M059J (cell line): ENCODE measurements at regions not wholly inside any gene's neighbourhood (a gene's known extent, or its start where the extent isn't known, plus 50 kb on each side); places are given as distances from the start of the nearest gene placed in this dataset.
"Not testable (repeated sequence)": the region's sequence is repeated elsewhere in the genome, so short reads cannot be mapped to it uniquely, and the experiment has no call there.

Source experiments
- DNase-seq: peaks from one replicate; pipeline ENCODE4 v3.0.0-alpha.2; 2012; ENCODE audit warnings: low read depth

DNA sequence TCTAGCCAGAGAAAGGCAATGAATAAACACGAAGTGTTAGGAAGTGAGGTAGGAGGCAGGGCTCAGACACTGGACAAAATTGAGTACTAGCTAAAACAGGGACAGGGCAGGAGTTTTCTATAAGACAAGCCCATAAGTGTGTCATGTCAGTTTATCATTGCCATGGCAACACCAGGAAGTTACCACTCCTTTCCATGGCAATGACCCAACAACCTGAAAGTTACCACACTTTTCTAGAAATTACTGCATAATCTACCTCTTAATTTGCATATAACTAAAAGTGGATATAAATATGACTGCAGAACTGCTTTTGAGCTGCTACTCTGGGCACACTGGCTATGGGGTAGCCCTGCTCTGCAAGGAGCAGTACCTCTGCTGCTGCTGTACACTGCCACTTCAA lies 442.5 kb upstream of the COX7C start:
- peak; percentile 1 for DNase-seq

DNA sequence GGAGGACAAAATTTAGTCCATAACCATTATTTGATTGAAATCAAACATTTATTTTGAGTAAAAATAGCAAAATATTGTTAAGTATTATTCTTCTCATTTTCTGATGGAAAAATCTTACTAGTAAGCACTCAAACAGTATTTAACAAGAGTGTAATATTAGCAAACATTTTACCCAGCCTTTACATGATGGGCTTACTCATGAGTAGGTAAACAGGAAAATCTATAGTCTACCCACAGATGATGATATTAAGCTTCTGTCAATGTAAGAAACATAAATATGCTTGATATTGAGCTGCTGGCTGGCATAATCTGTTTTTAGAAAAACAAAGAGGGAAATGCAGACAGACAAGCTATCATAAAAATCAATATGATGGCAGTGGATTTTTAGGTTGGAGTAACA lies 418.5 kb upstream of the COX7C start:
- DNase-seq, result no peak

DNA sequence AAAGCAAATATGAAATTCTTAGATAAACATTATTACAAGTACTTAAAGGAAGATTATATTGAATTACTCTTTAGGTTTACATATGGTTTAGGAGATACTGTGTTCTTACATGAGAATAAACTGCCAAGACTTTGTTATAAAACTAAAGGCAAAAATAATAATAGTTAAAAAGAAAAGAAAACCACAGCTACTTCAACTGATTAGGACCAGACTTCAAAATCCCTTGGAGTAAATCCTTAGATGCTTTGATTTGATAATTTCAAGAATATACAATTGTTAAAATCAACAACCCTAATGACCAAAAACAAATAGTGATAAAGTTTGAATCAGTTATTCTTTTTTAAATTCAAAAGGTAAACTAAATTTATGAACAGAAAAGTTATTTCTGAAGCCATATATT lies 389.6 kb upstream of the COX7C start:
- no peak for DNase-seq

DNA sequence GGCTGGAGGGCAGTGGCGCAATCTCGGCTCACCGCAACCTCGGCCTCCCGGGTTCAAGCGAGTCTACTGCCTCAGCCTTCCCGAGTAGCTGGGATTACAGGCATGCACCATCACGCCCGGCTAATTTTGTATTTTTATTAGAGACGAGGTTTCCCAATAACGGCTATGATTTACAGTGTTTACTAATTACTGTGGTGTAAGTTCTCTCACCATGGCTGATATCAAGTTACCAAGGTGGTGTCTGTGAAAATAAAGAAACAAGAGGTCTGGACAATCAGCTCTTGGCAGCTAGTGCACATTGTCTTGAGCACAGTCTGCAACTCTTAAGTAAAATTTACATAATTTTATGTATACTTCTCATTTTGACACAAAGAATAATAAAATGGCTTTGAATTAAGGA lies 385.5 kb upstream of the COX7C start:
- no peak for DNase-seq

DNA sequence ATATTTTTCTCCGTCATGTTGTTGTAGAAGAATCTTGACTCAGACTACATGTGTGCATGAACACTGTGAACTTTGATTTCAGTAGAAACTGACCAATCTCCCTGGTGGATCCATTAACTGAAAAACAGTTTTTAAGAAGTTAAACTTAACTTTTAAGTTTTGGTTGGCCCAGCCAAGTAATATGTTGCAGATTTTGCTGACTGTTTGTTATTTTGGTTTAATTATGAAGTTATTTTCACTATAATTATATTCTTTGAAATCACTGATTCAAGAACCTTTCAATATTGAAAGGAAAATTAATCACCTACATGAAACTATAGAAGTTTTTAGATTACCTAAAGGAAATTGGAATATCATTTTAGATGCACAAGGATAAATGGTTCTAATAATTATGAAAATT lies 373.6 kb upstream of the COX7C start:
- DNase-seq, result no peak

DNA sequence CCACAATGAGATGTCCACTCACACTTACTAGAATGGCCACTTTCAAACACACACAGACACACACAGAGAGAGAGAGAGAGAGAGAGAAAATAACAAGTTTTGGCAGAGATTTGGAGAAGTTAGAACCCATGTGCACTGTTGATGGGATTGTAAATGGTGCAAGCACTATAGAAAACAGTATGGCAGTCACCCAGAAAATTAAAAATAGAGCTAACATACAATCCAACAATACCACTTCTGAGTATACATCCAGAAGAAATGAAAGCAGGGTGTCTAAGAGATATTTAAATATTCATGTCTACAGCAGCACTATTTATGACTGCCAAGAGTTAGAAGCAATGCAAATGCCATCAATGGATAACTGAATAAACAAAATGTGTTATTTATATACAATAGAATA lies 359.9 kb upstream of the COX7C start:
- DNase-seq, result no peak

DNA sequence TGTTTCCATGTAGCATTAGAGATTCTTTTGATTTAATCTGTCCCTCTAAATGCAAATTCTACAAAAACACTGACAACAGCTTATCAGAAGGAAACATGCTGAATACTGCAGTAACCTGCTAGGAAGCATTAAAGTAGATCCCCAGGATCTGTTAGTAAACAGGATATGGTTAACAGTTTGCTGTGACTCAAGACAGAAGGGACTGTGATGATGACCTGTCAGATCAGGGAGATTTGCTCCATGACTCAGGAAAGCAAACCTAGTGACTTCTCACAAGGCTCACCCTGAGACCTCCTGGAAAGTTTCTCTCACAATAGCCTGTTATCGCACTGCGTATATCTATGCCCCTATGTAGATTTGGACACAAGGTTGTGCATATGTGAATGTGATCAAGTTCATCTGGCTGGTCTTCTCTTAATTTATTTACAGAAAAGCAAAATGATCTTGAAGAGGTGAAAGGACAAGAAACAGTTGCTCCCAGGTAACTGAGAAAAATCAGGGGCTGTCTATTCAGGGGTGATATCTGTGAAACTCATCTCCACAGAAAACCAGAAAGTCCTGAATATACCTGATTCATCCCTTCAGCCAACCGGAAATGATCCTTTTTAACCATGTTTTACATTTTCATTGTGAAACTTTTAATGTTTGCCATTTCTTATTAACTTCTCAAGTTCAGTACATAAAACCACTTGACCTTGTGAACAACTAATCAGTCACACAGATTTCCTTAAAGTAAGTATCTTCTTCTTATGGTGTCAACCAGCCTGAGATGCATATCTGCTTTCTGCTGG lies 333.1 kb upstream of the COX7C start:
- not testable (repeated sequence) for DNase-seq

DNA sequence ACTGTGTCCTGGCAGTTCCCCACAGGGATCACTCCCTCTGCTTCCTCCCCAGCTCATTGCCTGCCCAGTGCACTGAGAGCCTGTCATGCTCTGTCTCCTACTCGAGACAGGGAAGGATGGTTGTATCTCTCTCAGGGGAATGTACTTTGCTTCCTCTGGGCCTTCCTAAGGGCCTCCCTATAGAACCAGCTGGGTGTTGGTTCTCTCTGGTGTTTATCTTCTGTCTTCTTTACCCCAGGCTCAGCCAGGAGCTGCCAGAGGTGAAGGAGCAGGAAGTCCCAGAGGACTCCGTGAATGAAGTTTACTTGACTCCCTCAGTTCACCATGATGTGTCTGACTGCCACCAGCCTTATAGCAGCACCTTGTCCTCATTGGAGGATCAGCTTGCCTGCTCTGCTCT lies 330.3 kb upstream of the COX7C start:
- not testable (repeated sequence) for DNase-seq

DNA sequence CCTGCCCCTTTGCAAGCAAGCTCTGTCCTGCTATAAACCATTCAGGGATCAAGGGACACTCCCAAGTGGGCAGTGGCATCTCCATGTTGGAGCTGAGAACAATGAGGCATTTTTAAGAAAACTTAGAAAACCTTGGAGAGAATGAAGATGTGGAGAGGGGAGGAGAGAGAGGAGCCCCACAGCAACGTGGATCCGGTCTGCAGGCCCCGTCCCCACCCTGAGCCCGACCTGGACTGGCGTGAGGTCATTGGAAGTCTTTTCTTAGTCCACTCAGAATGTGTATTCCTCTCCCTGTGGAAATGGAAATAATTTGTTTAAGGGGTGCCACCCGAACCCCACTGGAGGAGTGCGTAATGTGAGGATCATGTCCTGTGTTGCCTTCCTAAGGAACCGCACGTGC lies 328.0 kb upstream of the COX7C start:
- DNase-seq, result not testable (repeated sequence)

DNA sequence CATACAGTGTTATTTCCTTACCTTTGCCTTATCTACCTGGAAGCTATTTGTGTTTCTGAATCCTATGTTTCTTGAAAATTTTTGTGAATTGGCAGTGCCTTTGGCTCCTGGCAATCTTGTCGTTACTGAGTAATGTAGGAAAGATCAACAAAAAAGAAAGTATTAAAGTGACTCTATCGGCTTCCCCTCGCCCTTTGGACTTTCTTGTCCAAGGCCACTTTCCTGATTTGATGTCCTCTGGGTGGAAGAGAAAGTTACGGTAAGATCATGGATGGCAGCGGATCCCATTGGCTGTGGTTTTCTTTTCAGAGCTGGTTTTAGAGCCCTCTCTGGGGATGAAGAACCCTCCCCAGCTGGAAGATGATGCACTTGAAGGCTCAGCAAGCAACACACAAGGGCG lies 324.9 kb upstream of the COX7C start:
- not testable (repeated sequence) for DNase-seq

DNA sequence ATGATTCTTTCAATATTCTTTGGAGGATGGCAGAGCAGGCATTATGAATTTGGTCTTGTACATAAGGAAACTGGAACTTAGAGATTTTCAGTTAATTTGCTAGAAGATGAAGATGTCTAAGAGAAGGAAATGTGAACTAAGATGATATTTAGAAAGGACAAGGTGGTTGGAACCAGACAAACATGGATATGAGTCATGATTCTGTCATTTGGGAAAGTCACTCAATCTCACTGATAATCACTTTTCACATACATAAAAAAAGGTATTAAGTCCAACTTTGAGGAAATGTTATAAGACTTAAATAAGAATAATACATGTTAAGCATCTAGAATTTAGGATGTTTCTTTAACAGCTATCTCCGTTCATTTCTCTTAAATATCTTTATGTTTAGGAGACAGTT lies 315.1 kb upstream of the COX7C start:
- DNase-seq, result not testable (repeated sequence)

DNA sequence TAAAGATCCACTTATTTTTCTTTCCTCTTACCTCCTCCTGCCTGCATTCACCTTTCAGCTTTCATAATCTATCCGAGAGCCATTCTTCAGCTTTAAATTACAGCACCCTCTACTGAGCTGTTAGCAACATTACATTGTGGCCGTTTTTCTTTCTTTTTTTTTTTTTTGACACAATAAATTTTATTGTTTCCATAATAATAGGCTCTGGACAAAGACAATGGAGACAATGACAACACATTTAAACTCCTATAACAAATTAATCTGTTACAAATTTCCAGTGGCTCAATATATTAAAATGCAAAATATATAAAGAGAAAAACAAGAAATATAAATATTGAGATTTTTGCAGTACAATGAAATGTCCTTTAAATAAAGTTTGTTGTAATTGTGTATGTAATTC lies 312.7 kb upstream of the COX7C start:
- DNase-seq, result peak; percentile 1

DNA sequence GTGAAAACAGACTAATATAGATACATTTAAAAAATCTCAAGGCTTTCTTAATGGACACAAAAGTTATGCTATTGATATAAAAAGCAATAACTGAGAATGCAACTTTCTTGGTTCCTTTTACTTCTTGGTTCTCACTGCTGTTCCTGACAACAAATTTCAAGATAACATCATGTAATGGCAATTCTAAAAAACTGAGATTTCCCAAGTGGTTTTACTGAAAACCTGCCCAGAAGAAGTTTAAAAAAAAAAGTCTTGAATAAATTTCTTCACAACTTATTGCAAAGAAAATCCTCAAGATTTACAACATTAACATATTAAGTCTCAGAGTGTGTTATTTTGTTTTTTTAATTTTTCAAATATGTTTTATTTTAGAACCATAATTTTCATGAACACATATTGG lies 302.8 kb upstream of the COX7C start:
- no peak for DNase-seq

DNA sequence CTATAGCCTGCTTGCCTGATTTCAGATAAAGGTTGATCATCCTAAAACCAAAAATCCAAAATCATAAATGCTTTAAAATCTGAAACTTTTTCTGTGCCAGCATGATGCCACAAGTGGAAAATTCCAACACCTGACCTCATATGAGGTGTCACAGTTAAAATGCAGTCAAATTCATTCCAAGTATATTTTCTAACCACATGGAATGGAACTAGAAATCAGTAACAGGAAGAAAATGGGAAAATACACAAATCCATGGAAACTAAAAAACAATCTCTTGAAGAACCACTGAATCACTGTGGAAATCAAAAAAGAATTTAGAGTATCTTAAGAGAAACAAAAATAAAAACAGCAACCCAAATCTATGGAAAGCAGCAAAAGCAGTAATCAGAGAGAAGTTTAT lies 297.5 kb upstream of the COX7C start:
- peak; percentile 2 for DNase-seq

DNA sequence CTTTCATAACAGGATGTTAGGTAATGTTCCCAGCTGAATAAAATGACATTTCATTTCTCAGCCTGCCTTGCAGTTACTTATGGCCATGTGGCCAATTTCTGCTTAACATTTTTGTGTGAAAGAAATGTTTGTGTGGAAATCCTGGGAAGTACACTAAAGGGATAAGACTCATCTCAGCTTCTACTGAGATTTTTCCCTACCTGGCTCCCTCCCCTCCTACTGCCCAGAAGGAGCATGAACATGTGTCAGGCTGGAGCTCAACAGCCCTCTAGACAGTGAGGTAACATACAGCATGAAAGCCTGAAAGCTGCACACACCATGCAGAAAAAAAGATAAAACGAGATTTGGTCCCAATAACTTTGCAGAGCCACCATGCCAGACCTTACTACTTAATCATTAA lies 288.4 kb upstream of the COX7C start:
- no peak for DNase-seq

DNA sequence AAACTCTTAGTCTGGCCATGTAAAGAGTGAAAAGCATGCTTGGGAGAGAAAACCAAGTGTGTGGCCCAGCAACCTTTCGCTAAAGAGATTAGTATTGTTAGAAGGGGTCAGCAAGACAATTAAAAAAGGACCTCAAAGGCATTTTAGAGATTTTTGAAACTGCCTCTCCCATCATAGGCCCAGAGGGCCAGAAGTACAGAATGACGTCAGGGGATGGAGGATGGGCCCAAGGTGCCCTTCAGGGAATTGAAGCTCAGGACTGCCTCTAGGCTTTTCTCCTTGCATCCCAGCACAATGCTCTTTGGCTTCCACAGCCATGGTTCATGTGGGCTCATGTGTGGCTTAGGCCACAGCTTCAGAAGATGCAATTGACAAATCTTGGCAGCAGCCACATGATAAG lies 287.0 kb upstream of the COX7C start:
- no peak for DNase-seq

DNA sequence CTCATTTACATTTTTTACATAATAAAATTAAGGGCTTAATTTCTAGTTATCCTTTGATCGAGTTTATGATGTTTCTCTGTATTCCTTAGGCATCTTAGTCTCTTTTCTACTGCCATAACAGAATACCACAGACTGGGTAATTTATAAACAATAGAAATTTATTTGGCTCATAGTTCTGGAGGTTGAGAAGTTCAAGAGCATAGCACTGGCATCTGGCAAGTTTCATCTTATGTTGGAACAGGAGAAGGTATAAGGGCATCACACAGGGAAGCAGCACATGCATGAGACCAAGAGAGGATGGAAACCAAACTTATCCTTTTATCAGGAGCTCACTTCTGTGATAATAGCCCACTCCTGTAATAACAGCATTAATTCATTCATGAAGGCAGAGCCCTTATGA lies 284.9 kb upstream of the COX7C start:
- no peak for DNase-seq

DNA sequence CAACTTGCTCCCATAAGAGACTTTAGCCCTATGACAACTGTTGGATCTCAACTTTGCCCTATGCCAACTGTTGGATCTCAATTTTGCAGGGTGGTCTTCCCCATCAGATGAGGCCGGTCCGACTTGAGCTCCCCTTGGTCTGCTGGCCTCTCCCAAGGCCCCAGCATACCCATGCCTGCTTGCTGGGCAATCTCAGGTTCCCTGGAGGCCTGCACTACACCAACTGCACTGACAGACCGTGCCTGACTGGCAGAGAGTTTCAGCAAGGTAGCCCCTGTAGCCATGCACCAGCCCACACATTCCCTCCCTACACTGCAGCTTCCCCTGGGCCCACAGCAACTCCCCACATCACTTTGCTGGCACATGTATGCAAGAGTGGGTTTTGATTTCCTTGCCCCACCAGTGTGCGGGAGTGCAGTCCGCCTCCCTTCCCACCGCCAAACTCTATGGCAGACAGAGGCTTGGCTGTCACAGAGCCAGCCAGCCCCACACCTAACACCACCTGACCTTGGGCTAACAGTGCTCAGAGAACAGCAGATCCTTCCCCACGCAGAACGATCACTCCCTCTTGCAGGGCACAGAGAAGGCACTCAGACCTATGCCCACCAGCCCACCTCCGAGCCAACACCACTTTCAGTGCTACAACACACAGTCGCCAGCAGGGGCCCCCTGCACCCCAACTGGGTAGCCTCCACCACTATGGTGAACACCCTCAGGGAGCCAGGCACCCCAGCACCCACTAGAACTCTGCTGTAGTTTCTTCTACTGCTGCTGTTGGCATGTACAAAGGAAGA lies 279.9 kb upstream of the COX7C start:
- DNase-seq, result no peak

DNA sequence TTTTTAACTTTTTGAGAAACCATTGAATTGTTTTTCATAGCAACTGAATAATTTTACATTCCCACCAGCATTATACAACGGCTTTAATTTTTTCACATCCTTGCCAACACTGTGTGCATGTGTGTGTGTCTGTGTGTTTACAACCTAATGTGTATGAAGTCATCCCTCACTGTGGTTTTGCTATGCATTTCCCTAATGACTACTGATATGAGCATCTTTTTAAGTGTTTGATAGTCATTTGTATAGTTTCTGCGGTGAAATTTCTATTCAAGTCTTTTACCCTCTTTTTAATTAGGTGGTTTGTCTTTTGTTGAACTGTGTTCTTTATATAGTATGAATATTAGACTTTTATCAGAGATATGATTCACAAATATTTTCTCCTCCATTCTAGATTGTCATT lies 263.1 kb upstream of the COX7C start:
- no peak for DNase-seq

DNA sequence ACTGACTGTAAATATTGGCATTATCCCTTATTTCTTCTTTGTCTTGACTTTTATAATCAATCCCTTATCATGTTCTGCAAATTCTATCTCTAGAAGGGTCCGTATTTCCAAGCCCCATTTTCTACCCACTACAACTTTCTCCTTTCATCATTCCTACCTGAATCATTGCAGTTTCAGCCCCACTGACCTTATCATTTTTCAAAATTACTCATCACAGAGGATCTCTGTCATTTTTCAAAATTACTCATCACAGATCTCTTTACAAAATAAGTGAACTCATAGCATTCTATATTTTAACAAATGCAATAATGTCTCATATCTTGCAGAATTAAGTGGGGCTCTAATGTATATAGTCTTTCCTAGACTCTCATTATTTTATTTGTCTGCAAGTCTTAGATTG lies 256.9 kb upstream of the COX7C start:
- DNase-seq, result no peak

DNA sequence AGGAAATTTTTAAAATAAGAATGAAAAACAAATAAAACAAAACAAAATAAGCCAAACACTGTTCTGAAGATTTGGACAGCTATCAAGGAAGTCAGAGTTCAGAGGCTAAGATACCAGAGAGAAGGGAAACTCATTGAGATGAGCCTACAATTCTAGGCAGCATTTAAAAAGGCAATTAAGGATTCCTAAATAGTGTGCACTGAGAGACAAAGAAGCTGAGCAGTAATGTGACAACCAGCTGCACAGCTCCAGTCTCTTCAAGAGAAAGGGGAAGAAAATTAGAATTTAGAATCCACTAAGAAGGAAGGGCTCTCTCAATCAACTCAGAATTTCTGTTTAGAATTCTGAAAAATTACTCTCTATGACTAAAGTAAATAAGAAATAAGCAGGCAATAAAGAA lies 246.7 kb upstream of the COX7C start:
- DNase-seq, result no peak

DNA sequence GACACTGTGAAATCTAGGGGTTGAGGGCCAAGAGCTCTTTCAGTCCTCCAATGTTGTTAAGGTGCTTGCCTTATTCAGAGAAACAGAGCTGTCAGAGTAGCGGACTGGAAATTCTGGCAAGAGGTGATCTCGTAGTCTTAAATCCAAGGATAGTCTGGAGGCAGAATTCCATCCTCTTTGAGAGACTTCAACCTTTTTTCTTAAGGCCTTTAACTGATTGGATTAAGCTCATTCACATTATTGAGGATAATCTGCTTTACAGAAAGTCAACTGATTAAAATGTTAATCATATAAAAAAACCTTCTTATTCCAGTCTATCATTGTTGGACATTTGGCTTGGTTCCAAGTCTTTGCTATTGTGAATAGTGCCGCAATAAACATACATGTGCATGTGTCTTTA lies 243.1 kb upstream of the COX7C start:
- DNase-seq, result no peak

DNA sequence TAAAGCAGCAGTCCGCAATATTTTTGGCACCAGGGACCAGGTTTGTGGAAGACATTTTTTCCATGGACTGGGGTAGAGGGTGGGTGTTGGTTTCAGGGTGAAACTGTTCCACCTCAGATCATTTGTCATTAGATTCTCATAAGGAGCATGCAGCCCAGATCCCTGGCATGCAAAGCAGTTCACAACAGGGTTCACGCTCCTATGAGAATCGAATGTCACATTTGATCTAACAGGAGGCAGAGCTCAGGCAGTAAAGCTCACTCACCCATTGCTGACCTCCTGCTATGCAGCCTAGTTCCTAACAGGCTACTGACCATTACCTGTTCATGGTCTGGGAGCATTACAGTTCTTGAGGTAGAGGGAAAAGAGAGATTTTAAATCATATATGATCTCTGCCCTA lies 241.5 kb upstream of the COX7C start:
- DNase-seq, result no peak

DNA sequence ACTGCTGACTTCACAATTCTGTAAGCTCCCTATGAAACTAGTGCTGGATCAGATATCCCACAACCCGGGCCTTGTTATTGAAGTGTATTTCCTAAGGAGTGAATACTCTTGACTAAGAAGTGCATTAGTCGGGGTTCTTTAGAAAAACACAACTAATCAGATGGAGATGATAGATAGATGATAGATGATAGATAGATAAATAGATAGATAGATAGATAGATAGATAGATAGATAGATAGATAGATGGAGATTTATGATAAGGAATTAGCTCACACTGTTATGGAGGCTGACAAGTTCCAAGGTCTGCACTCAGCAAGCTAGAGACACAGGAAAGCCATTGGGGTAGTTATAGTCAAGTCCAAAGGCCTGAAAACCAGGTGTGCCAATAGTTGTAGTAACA lies 214.6 kb upstream of the COX7C start:
- DNase-seq, result no peak
